Neural cell (in vitro differentiated cells): ENCODE measurements at regions not wholly inside any gene's neighbourhood (a gene's known extent, or its start where the extent isn't known, plus 50 kb on each side); places are given as distances from the start of the nearest gene placed in this dataset.

ENCODE experiments used
- EP300 ChIP-seq: fragments of 450-650 bp; conservative IDR thresholded peaks from 2 replicates; pipeline ENCODE4 v1.6.1; 2014; ENCODE audit warnings: antibody characterized with exemption, mild to moderate bottlenecking, moderate library complexity; ENCODE audit not compliant: poor library complexity, severe bottlenecking
- EZH2 ChIP-seq: fragments of 200-600, 300-800 bp; shearing (Covaris generic), sonication (generic); IDR thresholded peaks from 2 replicates; pipeline ENCODE4 v1.6.1; 2014; ENCODE audit warnings: antibody characterized with exemption, low read length, borderline replicate concordance, mild to moderate bottlenecking; ENCODE audit not compliant: insufficient read depth, poor library complexity, severe bottlenecking
- POLR2AphosphoS5 ChIP-seq: IDR thresholded peaks from 2 replicates; pipeline ENCODE4 v1.6.1; 2012
- RAD21 ChIP-seq: fragments of 450-650 bp; conservative IDR thresholded peaks from 2 replicates; pipeline ENCODE4 v1.6.1; 2014; ENCODE audit warnings: antibody characterized with exemption, mild to moderate bottlenecking, moderate library complexity
- SMC3 ChIP-seq: fragments of 450-650 bp; conservative IDR thresholded peaks from 2 replicates; pipeline ENCODE4 v1.6.1; 2014; ENCODE audit warnings: antibody characterized with exemption, mild to moderate bottlenecking, moderate library complexity; ENCODE audit not compliant: poor library complexity
- TF ChIP-seq, protein P1 (sequence below): fragments of 450-650 bp; IDR thresholded peaks from 2 replicates; pipeline ENCODE4 v1.5.1; 2014; ENCODE audit warnings: antibody characterized with exemption, mild to moderate bottlenecking, moderate library complexity; ENCODE audit not compliant: poor library complexity, severe bottlenecking
- TF ChIP-seq, protein P2 (sequence below): IDR thresholded peaks from 2 replicates; pipeline ENCODE4 v1.6.1; 2012; ENCODE audit warnings: borderline replicate concordance

DNA sequence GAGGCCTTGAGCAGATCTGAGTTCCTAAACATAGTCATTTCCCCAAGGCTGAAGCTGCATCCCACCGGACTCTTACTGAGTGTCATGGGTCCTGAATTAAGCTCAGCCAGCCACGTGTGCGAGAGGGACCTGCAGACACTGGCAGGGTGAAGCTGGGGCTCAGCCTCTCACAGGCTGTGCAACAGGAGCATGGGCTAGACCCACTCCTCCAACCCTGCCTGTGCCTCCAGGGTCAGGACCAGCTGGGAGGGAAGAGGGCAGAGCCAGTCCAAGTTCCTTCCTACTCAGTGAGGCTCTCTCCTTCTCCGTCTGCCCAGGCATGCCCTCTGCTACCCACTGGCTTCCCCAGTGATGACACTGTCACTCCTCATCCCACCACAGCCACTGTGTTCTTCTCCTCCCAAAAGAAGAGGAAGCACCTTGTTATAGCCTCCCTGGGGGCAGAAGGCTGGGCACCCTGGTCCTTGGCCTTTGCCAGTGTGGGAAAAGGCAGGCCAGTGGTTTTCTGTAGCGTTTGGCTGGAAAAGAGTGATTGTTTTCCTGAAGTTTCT, 78.9 kb downstream of the KCNF1 start:
- TF ChIP-seq, protein P1, sequence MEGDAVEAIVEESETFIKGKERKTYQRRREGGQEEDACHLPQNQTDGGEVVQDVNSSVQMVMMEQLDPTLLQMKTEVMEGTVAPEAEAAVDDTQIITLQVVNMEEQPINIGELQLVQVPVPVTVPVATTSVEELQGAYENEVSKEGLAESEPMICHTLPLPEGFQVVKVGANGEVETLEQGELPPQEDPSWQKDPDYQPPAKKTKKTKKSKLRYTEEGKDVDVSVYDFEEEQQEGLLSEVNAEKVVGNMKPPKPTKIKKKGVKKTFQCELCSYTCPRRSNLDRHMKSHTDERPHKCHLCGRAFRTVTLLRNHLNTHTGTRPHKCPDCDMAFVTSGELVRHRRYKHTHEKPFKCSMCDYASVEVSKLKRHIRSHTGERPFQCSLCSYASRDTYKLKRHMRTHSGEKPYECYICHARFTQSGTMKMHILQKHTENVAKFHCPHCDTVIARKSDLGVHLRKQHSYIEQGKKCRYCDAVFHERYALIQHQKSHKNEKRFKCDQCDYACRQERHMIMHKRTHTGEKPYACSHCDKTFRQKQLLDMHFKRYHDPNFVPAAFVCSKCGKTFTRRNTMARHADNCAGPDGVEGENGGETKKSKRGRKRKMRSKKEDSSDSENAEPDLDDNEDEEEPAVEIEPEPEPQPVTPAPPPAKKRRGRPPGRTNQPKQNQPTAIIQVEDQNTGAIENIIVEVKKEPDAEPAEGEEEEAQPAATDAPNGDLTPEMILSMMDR: no peak
- TF ChIP-seq EZH2 (no peak), SMC3 (no peak), POLR2AphosphoS5 (no peak), EP300 (no peak), RAD21 (no peak)
- TF ChIP-seq, protein P2, sequence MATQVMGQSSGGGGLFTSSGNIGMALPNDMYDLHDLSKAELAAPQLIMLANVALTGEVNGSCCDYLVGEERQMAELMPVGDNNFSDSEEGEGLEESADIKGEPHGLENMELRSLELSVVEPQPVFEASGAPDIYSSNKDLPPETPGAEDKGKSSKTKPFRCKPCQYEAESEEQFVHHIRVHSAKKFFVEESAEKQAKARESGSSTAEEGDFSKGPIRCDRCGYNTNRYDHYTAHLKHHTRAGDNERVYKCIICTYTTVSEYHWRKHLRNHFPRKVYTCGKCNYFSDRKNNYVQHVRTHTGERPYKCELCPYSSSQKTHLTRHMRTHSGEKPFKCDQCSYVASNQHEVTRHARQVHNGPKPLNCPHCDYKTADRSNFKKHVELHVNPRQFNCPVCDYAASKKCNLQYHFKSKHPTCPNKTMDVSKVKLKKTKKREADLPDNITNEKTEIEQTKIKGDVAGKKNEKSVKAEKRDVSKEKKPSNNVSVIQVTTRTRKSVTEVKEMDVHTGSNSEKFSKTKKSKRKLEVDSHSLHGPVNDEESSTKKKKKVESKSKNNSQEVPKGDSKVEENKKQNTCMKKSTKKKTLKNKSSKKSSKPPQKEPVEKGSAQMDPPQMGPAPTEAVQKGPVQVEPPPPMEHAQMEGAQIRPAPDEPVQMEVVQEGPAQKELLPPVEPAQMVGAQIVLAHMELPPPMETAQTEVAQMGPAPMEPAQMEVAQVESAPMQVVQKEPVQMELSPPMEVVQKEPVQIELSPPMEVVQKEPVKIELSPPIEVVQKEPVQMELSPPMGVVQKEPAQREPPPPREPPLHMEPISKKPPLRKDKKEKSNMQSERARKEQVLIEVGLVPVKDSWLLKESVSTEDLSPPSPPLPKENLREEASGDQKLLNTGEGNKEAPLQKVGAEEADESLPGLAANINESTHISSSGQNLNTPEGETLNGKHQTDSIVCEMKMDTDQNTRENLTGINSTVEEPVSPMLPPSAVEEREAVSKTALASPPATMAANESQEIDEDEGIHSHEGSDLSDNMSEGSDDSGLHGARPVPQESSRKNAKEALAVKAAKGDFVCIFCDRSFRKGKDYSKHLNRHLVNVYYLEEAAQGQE: no peak
